Endodermal cell (in vitro differentiated cells): ENCODE measurements at regions not wholly inside any gene's neighbourhood (a gene's known extent, or its start where the extent isn't known, plus 50 kb on each side); places are given as distances from the start of the nearest gene placed in this dataset.

Experiments used
- DNase-seq: peaks from one replicate; pipeline ENCODE4 v3.0.0-alpha.2; 2017
- H3K27ac ChIP-seq: 2 replicates; pipeline ENCODE4 v1.5.1; 2013; ENCODE audit warnings: mild to moderate bottlenecking, low read depth, low read length, moderate library complexity
- H3K27me3 ChIP-seq: 2 replicates; pipeline ENCODE4 v1.6.1; 2013; ENCODE audit warnings: mild to moderate bottlenecking, low read length, moderate library complexity; ENCODE audit not compliant: insufficient read depth, control insufficient read depth, poor library complexity, severe bottlenecking
- H3K36me3 ChIP-seq: 2 replicates; pipeline ENCODE4 v1.7.0; 2013; ENCODE audit warnings: mild to moderate bottlenecking, low read length, moderate library complexity; ENCODE audit not compliant: control insufficient read depth, insufficient read depth
- H3K4me1 ChIP-seq: one replicate; pipeline ENCODE4 v1.7.0; 2013; ENCODE audit warnings: low read length; ENCODE audit not compliant: control insufficient read depth, insufficient read depth
- H3K4me3 ChIP-seq: 2 replicates; pipeline ENCODE4 v1.5.1; 2013; ENCODE audit warnings: mild to moderate bottlenecking, low read length, moderate library complexity
- H3K9ac ChIP-seq: 2 replicates; pipeline ENCODE4 v1.6.1; 2013; ENCODE audit warnings: mild to moderate bottlenecking, low read length, moderate library complexity; ENCODE audit not compliant: poor library complexity, severe bottlenecking; ENCODE audit errors: extremely low read depth
- H3K9me3 ChIP-seq: 2 replicates; pipeline ENCODE4 v1.6.1; 2013; ENCODE audit warnings: mild to moderate bottlenecking, low read length, moderate library complexity; ENCODE audit not compliant: control insufficient read depth
- H3K27ac Mint-ChIP-seq: 2 replicates; pipeline ENCODE4 v1.8.0; 2020; ENCODE audit warnings: mixed read lengths
- H3K27me3 Mint-ChIP-seq: 2 replicates; pipeline ENCODE4 v1.8.0; 2021; ENCODE audit warnings: mild to moderate bottlenecking, mixed read lengths; ENCODE audit not compliant: insufficient read depth
- H3K36me3 Mint-ChIP-seq: 2 replicates; pipeline ENCODE4 v1.8.0; 2020; ENCODE audit warnings: low read depth, mixed read lengths
- H3K4me1 Mint-ChIP-seq: 2 replicates; pipeline ENCODE4 v1.8.0; 2020; ENCODE audit warnings: mixed read lengths
- H3K4me3 Mint-ChIP-seq: 2 replicates; pipeline ENCODE4 v1.8.0; 2020; ENCODE audit warnings: mild to moderate bottlenecking, moderate library complexity, mixed read lengths
- H3K9me3 Mint-ChIP-seq: 2 replicates; pipeline ENCODE4 v1.8.0; 2020; ENCODE audit warnings: mild to moderate bottlenecking, mixed read lengths
- CTCF ChIP-seq: fragments of 200-600 bp; sonication (generic); conservative IDR thresholded peaks from 2 replicates; pipeline ENCODE4 v1.5.0; 2021; ENCODE audit warnings: antibody characterized with exemption, mild to moderate bottlenecking
- WGBS, 2 experiments: methylation state at CpG; one replicate each; pipeline versions ENCODE4 v1.1.5 to v1.1.7; 2013; ENCODE audit warnings: missing lambda C conversion rate in 2 of 2, mixed read lengths in 1 of 2; ENCODE audit not compliant: insufficient coverage in 1 of 2, insufficient read length in 1 of 2; 5-methylcytosine and 5-hydroxymethylcytosine counted together

GRCh38 chr21:24899138-24899537 lies 708.1 kb downstream of the MRPL39 start:
- H3K36me3 Mint-ChIP-seq: no peaks in the 10 kb centered on the region
- Histone ChIP-seq H3K36me3 (no peaks in the 10 kb centered on the region), H3K9ac (no peak overlapping the region), H3K4me1 (no peaks in the 10 kb centered on the region), H3K27me3 (no peaks in the 10 kb centered on the region), H3K9me3 (no peaks in the 10 kb centered on the region), H3K4me3 (no peak overlapping the region), H3K27ac (no peak overlapping the region)
- no peak overlapping the region for H3K4me3 Mint-ChIP-seq
- no peak overlapping the region for H3K27ac Mint-ChIP-seq
- WGBS, 2 experiments: 88 to 96% methylated on average over 1 to 2 of the region's 2 CpGs
- peaks cover 2% of the 10 kb centered on the region for H3K4me1 Mint-ChIP-seq
- no peak for DNase-seq
- no peaks in the 10 kb centered on the region for H3K27me3 Mint-ChIP-seq
- TF ChIP-seq CTCF: no peak
- peaks cover 35% of the 10 kb centered on the region for H3K9me3 Mint-ChIP-seq

- DNase-seq: no peak
- Mint-ChIP-seq H3K27ac (no peak overlapping the region), H3K4me3 (no peak overlapping the region), H3K9me3 (peaks cover 35% of the 10 kb centered on the region), H3K27me3 (no peaks in the 10 kb centered on the region), H3K36me3 (no peaks in the 10 kb centered on the region), H3K4me1 (peaks cover 2% of the 10 kb centered on the region)
- Histone ChIP-seq H3K4me1 (no peaks in the 10 kb centered on the region), H3K27me3 (no peaks in the 10 kb centered on the region), H3K4me3 (no peak overlapping the region), H3K9ac (no peak overlapping the region), H3K36me3 (no peaks in the 10 kb centered on the region), H3K27ac (no peak overlapping the region), H3K9me3 (no peaks in the 10 kb centered on the region)
- WGBS, 2 experiments: 78% methylated on average over 1 of the region's 1 CpG; no CpG with 5 or more reads in 1 of the 2 experiments
- TF ChIP-seq CTCF: no peak
Observed at GRCh38 chr21:24897883-24898282, 709.4 kb downstream of the MRPL39 start.

GRCh38 chr21:24896735-24897124 lies 710.6 kb downstream of the MRPL39 start:
- no peaks in the 10 kb centered on the region for H3K27me3 ChIP-seq
- no peak overlapping the region for H3K9ac ChIP-seq
- no peak overlapping the region for H3K27ac Mint-ChIP-seq
- H3K4me3 Mint-ChIP-seq: no peak overlapping the region
- no peak for TF ChIP-seq CTCF
- no peaks in the 10 kb centered on the region for H3K27me3 Mint-ChIP-seq
- H3K4me3 ChIP-seq: no peak overlapping the region
- H3K4me1 ChIP-seq: no peaks in the 10 kb centered on the region
- H3K9me3 ChIP-seq: no peaks in the 10 kb centered on the region
- peaks cover 2% of the 10 kb centered on the region for H3K4me1 Mint-ChIP-seq
- H3K36me3 ChIP-seq: no peaks in the 10 kb centered on the region
- H3K9me3 Mint-ChIP-seq: peaks cover 35% of the 10 kb centered on the region
- no peaks in the 10 kb centered on the region for H3K36me3 Mint-ChIP-seq
- DNase-seq: no peak
- no peak overlapping the region for H3K27ac ChIP-seq
